ENCODE measurements at regions not wholly inside any gene's neighbourhood (a gene's known extent, or its start where the extent isn't known, plus 50 kb on each side); places are given as distances from the start of the nearest gene placed in this dataset.
"Not testable (repeated sequence)": the region's sequence is repeated elsewhere in the genome, so short reads cannot be mapped to it uniquely, and the experiment has no call there.

DNA sequence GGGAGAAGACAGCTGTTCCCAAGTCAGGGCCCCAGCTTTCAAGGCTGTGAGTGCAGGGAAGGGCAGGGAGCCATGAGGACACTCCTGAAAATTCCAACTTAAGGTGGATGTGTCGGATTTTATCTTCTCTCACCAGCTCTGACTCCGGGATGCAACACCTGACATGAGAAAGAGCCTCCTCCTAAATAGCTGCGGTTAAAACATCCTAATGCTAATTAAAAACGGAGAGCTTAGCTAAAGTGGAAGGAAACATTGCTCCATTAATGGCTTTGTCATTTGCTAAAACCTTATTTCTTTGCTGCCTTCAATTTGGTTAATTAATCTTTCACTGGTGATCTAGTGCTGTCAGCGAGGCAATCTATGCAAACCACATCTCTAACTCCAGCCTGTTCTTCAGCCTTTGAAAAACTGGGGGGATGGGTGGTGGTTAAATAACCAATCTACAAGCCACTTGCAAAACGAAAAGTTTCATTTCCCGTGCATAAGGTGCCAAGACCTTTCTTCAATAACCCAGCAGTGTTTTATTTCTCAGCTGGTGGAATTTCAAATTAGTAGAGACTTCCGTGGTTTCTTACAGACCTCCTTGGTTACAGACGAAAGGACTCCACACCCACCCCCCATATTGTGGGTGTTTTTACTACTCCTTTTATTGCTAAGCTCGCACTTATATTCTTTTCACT lies 379.6 kb downstream of the MLLT3 start:
- H3K4me3 ChIP-seq (ENCODE audit: low read length) = no peak overlapping the region
- TF ChIP-seq, protein P1, sequence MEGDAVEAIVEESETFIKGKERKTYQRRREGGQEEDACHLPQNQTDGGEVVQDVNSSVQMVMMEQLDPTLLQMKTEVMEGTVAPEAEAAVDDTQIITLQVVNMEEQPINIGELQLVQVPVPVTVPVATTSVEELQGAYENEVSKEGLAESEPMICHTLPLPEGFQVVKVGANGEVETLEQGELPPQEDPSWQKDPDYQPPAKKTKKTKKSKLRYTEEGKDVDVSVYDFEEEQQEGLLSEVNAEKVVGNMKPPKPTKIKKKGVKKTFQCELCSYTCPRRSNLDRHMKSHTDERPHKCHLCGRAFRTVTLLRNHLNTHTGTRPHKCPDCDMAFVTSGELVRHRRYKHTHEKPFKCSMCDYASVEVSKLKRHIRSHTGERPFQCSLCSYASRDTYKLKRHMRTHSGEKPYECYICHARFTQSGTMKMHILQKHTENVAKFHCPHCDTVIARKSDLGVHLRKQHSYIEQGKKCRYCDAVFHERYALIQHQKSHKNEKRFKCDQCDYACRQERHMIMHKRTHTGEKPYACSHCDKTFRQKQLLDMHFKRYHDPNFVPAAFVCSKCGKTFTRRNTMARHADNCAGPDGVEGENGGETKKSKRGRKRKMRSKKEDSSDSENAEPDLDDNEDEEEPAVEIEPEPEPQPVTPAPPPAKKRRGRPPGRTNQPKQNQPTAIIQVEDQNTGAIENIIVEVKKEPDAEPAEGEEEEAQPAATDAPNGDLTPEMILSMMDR (conservative IDR thresholded peaks at IDR 0.05; ENCODE audit: low read depth, low read length) = no peak
- DNase-seq (ENCODE audit: low read depth) = no peak

DNA sequence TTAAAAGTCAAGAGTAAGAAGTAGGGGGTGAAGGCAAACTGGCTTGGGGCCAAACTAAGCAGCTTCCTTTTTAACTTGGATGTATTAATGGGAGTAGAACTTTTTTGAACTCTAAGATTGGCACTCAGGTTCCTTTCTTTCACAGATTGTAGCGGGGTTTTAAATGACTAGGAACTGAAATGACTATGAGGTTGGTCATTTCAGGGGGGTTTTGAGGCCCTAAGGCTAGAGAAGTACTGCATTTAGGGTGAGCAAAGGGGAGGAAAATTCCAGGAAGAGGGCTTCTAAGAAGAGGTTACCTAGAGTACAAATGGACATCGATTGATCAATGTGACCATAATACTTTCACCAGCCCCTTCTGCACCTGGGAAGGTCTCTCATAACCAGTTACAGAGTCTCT lies 381.8 kb downstream of the MLLT3 start:
- DNase-seq (ENCODE audit: low read depth) = no peak
- TF ChIP-seq, protein P1 (conservative IDR thresholded peaks at IDR 0.05; ENCODE audit: low read depth, low read length) = no peak
- no peak overlapping the region for H3K4me3 ChIP-seq (ENCODE audit: low read length)

DNA sequence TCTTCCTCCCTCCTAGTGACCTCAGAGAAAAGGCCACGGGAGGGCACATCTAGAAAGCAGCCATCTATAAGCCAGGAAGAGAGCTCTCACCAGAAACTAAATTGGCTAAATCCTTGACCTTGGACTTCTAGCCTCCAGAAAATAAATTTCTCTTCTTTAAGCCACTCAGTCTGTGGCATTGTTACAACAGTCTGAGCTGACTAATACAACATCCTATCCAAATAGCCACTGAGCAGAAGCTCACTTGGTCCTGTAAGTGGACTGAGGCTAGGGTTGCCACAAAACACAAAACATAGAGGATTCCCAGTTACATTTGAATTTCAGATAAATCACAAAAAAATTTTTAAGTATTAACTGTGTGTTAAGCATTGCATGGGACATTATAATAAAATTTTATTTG lies 383.4 kb downstream of the MLLT3 start:
- TF ChIP-seq, protein P1 (conservative IDR thresholded peaks at IDR 0.05; ENCODE audit: low read depth, low read length) = no peak
- no peak overlapping the region for H3K4me3 ChIP-seq (ENCODE audit: low read length)
- no peak for DNase-seq (ENCODE audit: low read depth)

DNA sequence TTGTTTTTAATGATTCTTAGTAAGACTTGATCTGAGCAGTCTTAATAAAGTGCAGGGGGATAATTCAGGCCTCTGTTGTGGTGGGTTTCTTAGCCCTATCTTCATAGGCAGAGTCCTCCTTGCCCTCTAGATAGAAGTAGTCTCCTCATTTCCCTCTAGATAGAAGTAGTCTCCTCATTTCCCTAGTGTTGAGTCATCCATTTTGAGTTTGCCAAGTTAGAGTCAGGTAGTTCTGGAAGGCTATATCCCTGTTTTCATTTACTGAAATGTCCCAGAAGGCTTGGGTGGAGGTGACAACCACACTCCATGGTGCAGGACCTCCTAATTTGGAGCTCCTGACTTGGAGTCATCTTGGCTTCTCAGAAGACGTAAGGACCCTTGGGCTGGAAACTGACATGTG lies 384.6 kb downstream of the MLLT3 start:
- no peak for DNase-seq (ENCODE audit: low read depth)
- no peak overlapping the region for H3K4me3 ChIP-seq (ENCODE audit: low read length)
- TF ChIP-seq, protein P1 (conservative IDR thresholded peaks at IDR 0.05; ENCODE audit: low read depth, low read length) = no peak

DNA sequence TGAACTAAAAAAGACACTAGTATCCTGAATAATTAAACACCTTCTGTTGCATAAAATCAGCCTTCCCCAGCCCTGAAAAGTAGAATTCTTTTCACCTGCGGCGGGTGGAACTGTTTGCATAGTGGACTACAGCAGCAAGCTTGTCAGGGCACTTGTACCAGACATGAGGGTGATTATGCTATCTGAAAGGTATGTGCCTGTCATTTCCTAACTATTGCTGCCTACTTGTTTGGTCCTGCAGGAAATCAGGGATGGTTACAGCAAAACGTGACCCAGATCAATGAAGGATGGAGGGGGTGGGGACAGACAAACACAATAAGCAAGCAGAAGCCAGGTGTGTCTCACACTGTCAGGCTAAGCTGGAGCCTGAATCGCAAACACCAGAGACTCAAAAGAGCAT lies 385.6 kb downstream of the MLLT3 start:
- H3K4me3 ChIP-seq (ENCODE audit: low read length) = no peak overlapping the region
- DNase-seq (ENCODE audit: low read depth) = no peak
- TF ChIP-seq, protein P1 (conservative IDR thresholded peaks at IDR 0.05; ENCODE audit: low read depth, low read length) = no peak

- DNase-seq (ENCODE audit: low read depth); H3K4me3 ChIP-seq (ENCODE audit: low read length): not testable (repeated sequence)
These were observed 387.1 kb downstream of the MLLT3 start for GRCh38 chr9:20235206-20235605.

DNA sequence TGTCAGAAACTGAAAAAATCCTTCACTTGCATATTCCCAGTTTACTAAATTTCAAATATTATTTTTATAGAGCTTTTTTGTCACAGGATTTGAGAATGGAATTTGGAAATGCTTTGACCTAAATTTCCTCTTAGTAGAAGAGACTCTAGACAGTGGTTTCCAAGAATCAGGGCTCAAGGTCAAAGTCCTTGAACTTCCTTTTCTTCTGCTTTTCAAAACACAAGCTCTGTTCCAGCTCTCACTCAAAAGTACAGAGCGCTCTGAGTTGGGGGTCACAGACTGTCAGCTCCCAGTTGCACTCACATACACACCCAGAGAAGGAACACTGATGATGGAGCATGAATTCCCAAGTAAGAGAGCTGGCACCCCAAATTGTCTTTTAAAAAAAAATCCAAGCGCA lies 394.2 kb downstream of the MLLT3 start:
- H3K4me3 ChIP-seq (ENCODE audit: low read length) = no peak overlapping the region
- TF ChIP-seq, protein P1 (conservative IDR thresholded peaks at IDR 0.05; ENCODE audit: low read depth, low read length) = no peak
- no peak for DNase-seq (ENCODE audit: low read depth)

Measured in retinal pigment epithelial cell (primary cell).